GM23338 (cell line): ENCODE measurements at regions not wholly inside any gene's neighbourhood (a gene's known extent, or its start where the extent isn't known, plus 50 kb on each side); places are given as distances from the start of the nearest gene placed in this dataset.

ENCODE experiments used
- ATAC-seq: fragments of 200-7000 bp; cut with Tn5 transposase; 3 replicates; pipeline ENCODE4 v1.9.1; 2020
- DNase-seq: peaks from one replicate; pipeline ENCODE4 v3.0.0-alpha.2; 2015; ENCODE audit warnings: low spot score
- H2AFZ ChIP-seq: fragments of 200-600 bp; sonication (generic); 2 replicates; pipeline ENCODE4 v1.8.0; 2016; ENCODE audit warnings: antibody characterized with exemption, mild to moderate bottlenecking, moderate library complexity
- H3F3A ChIP-seq: fragments of 200-600 bp; sonication (generic); replicated peaks from 2 replicates; pipeline ENCODE4 v1.8.0; 2017; ENCODE audit warnings: antibody characterized with exemption, mixed run types, low read depth
- H3K27ac ChIP-seq: fragments of 200-600 bp; sonication (generic); 2 replicates; pipeline ENCODE4 v1.6.1; 2016; ENCODE audit warnings: low read depth
- H3K27me3 ChIP-seq: fragments of 200-600 bp; sonication (generic); 2 replicates; pipeline ENCODE4 v1.8.0; 2016; ENCODE audit warnings: mild to moderate bottlenecking, mixed run types, moderate library complexity; ENCODE audit not compliant: insufficient read depth
- H3K36me3 ChIP-seq: fragments of 200-600 bp; sonication (generic); 2 replicates; pipeline ENCODE4 v1.8.0; 2016; ENCODE audit warnings: mild to moderate bottlenecking; ENCODE audit not compliant: insufficient read depth
- H3K4me1 ChIP-seq: fragments of 200-600 bp; sonication (generic); 2 replicates; pipeline ENCODE4 v1.8.0; 2016; ENCODE audit warnings: mild to moderate bottlenecking, moderate library complexity; ENCODE audit not compliant: insufficient read depth
- H3K4me2 ChIP-seq: fragments of 200-600 bp; sonication (generic); 2 replicates; pipeline ENCODE4 v1.7.1; 2017; ENCODE audit warnings: mixed run types
- H3K4me3 ChIP-seq: fragments of 200-600 bp; sonication (generic); 2 replicates; pipeline ENCODE4 v1.6.1; 2016; ENCODE audit warnings: mixed run types
- H3K79me2 ChIP-seq: fragments of 200-600 bp; sonication (generic); replicated peaks from 2 replicates; pipeline ENCODE4 v1.8.0; 2017; ENCODE audit warnings: mild to moderate bottlenecking; ENCODE audit not compliant: insufficient read depth
- H3K9me2 ChIP-seq: fragments of 200-600 bp; sonication (generic); 2 replicates; pipeline ENCODE4 v1.8.0; 2017; ENCODE audit not compliant: insufficient read depth
- H4K20me1 ChIP-seq: fragments of 200-600 bp; sonication (generic); replicated peaks from 2 replicates; pipeline ENCODE4 v1.8.0; 2017; ENCODE audit warnings: mild to moderate bottlenecking; ENCODE audit not compliant: insufficient read depth
- H3K27ac Mint-ChIP-seq: 2 replicates; pipeline ENCODE4 v1.8.0; 2020; ENCODE audit warnings: inconsistent platforms, mild to moderate bottlenecking, moderate library complexity, mixed read lengths
- H3K27me3 Mint-ChIP-seq: 3 replicates; pipeline ENCODE4 v1.8.0; 2022; ENCODE audit warnings: low read depth, mild to moderate bottlenecking, moderate library complexity, mixed read lengths, inconsistent platforms; ENCODE audit not compliant: insufficient read depth, poor library complexity
- H3K36me3 Mint-ChIP-seq: 3 replicates; pipeline ENCODE4 v1.8.0; 2021; ENCODE audit warnings: low read depth, mild to moderate bottlenecking, inconsistent platforms, moderate library complexity, mixed read lengths
- H3K4me1 Mint-ChIP-seq: 3 replicates; pipeline ENCODE4 v1.8.0; 2020; ENCODE audit warnings: mild to moderate bottlenecking, inconsistent platforms, mixed read lengths
- H3K4me3 Mint-ChIP-seq: 3 replicates; pipeline ENCODE4 v1.8.0; 2021; ENCODE audit warnings: moderate library complexity, mild to moderate bottlenecking, inconsistent platforms, mixed read lengths
- H3K9me3 Mint-ChIP-seq: 3 replicates; pipeline ENCODE4 v1.8.0; 2020; ENCODE audit warnings: moderate library complexity, mild to moderate bottlenecking, inconsistent platforms, mixed read lengths
- ZNF114 ChIP-seq: fragments of 250-450 bp; sonication (Bioruptor Pico); IDR thresholded peaks from 2 replicates; pipeline ENCODE4 v1.5.0; 2020; ENCODE audit warnings: mild to moderate bottlenecking, moderate library complexity
- TF ChIP-seq, protein P1 (sequence below): fragments of 250-450 bp; sonication (Bioruptor Pico); IDR thresholded peaks from 2 replicates; pipeline ENCODE4 v1.5.0; 2020; ENCODE audit warnings: mild to moderate bottlenecking, moderate library complexity
- TF ChIP-seq, protein P2 (sequence below): IDR thresholded peaks from one replicate; pipeline ENCODE4 v1.6.1; 2018; ENCODE audit warnings: antibody characterized with exemption; ENCODE audit not compliant: unreplicated experiment

- H3K4me1 Mint-ChIP-seq: peaks cover 20% of the 10 kb centered on the region
- H3K27me3 ChIP-seq: no peaks in the 10 kb centered on the region
- no peak overlapping the region for H3K4me3 ChIP-seq
- peaks cover 20% of the 10 kb centered on the region for H3K4me1 ChIP-seq
- H3K4me3 Mint-ChIP-seq: no peak overlapping the region
- no peaks in the 10 kb centered on the region for H3K9me2 ChIP-seq
- H2AFZ ChIP-seq: no peak overlapping the region
- H3K27ac ChIP-seq: no peak overlapping the region
- DNase-seq (no peak), ATAC-seq (no peak)
- 0 out of 2 replicates have a peak, but pooled peaks cover 9% of the 10 kb centered on the region for H3F3A ChIP-seq
- H3K79me2 ChIP-seq: peaks cover 46% of the 10 kb centered on the region
- peaks cover 3% of the 10 kb centered on the region for H3K27me3 Mint-ChIP-seq
- H3K4me2 ChIP-seq: no peak overlapping the region
- no peak overlapping the region for H3K27ac Mint-ChIP-seq
- peaks cover 9% of the 10 kb centered on the region for H3K36me3 ChIP-seq
- TF ChIP-seq, protein P1, sequence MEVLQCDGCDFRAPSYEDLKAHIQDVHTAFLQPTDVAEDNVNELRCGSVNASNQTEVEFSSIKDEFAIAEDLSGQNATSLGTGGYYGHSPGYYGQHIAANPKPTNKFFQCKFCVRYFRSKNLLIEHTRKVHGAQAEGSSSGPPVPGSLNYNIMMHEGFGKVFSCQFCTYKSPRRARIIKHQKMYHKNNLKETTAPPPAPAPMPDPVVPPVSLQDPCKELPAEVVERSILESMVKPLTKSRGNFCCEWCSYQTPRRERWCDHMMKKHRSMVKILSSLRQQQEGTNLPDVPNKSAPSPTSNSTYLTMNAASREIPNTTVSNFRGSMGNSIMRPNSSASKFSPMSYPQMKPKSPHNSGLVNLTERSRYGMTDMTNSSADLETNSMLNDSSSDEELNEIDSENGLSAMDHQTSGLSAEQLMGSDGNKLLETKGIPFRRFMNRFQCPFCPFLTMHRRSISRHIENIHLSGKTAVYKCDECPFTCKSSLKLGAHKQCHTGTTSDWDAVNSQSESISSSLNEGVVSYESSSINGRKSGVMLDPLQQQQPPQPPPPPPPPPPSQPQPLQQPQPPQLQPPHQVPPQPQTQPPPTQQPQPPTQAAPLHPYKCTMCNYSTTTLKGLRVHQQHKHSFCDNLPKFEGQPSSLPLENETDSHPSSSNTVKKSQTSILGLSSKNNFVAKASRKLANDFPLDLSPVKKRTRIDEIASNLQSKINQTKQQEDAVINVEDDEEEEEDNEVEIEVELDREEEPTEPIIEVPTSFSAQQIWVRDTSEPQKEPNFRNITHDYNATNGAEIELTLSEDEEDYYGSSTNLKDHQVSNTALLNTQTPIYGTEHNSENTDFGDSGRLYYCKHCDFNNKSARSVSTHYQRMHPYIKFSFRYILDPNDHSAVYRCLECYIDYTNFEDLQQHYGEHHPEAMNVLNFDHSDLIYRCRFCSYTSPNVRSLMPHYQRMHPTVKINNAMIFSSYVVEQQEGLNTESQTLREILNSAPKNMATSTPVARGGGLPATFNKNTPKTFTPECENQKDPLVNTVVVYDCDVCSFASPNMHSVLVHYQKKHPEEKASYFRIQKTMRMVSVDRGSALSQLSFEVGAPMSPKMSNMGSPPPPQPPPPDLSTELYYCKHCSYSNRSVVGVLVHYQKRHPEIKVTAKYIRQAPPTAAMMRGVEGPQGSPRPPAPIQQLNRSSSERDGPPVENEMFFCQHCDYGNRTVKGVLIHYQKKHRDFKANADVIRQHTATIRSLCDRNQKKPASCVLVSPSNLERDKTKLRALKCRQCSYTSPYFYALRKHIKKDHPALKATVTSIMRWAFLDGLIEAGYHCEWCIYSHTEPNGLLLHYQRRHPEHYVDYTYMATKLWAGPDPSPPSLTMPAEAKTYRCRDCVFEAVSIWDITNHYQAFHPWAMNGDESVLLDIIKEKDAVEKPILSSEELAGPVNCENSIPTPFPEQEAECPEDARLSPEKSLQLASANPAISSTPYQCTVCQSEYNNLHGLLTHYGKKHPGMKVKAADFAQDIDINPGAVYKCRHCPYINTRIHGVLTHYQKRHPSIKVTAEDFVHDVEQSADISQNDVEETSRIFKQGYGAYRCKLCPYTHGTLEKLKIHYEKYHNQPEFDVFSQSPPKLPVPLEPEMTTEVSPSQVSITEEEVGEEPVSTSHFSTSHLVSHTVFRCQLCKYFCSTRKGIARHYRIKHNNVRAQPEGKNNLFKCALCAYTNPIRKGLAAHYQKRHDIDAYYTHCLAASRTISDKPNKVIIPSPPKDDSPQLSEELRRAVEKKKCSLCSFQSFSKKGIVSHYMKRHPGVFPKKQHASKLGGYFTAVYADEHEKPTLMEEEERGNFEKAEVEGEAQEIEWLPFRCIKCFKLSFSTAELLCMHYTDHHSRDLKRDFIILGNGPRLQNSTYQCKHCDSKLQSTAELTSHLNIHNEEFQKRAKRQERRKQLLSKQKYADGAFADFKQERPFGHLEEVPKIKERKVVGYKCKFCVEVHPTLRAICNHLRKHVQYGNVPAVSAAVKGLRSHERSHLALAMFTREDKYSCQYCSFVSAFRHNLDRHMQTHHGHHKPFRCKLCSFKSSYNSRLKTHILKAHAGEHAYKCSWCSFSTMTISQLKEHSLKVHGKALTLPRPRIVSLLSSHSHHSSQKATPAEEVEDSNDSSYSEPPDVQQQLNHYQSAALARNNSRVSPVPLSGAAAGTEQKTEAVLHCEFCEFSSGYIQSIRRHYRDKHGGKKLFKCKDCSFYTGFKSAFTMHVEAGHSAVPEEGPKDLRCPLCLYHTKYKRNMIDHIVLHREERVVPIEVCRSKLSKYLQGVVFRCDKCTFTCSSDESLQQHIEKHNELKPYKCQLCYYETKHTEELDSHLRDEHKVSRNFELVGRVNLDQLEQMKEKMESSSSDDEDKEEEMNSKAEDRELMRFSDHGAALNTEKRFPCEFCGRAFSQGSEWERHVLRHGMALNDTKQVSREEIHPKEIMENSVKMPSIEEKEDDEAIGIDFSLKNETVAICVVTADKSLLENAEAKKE (CRISPR knock-in tag): no peak
- TF ChIP-seq, protein P2, sequence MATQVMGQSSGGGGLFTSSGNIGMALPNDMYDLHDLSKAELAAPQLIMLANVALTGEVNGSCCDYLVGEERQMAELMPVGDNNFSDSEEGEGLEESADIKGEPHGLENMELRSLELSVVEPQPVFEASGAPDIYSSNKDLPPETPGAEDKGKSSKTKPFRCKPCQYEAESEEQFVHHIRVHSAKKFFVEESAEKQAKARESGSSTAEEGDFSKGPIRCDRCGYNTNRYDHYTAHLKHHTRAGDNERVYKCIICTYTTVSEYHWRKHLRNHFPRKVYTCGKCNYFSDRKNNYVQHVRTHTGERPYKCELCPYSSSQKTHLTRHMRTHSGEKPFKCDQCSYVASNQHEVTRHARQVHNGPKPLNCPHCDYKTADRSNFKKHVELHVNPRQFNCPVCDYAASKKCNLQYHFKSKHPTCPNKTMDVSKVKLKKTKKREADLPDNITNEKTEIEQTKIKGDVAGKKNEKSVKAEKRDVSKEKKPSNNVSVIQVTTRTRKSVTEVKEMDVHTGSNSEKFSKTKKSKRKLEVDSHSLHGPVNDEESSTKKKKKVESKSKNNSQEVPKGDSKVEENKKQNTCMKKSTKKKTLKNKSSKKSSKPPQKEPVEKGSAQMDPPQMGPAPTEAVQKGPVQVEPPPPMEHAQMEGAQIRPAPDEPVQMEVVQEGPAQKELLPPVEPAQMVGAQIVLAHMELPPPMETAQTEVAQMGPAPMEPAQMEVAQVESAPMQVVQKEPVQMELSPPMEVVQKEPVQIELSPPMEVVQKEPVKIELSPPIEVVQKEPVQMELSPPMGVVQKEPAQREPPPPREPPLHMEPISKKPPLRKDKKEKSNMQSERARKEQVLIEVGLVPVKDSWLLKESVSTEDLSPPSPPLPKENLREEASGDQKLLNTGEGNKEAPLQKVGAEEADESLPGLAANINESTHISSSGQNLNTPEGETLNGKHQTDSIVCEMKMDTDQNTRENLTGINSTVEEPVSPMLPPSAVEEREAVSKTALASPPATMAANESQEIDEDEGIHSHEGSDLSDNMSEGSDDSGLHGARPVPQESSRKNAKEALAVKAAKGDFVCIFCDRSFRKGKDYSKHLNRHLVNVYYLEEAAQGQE: no peak
- no peak for TF ChIP-seq ZNF114 (CRISPR knock-in tag)
- no peaks in the 10 kb centered on the region; the same call in 2 of the 3 replicates for H3K9me3 Mint-ChIP-seq
- H3K36me3 Mint-ChIP-seq: peaks cover 36% of the 10 kb centered on the region
- H4K20me1 ChIP-seq: peaks cover 18% of the 10 kb centered on the region
These were observed 72.9 kb upstream of the NPAS1 start for GRCh38 chr19:46946611-46947238.
